Immature natural killer cell (primary cell): ENCODE measurements at regions not wholly inside any gene's neighbourhood (a gene's known extent, or its start where the extent isn't known, plus 50 kb on each side); places are given as distances from the start of the nearest gene placed in this dataset.

Source experiments
- DNase-seq, 3 donors: peaks; one replicate each; pipeline ENCODE4 v3.0.0; 2022; ENCODE audit warnings: mixed read lengths in 1 of 3
- H3K27ac Mint-ChIP-seq, 6 donors: one replicate each; pipeline ENCODE4 v1.8.0; 2020; ENCODE audit warnings: mixed read lengths in 6 of 6, mild to moderate bottlenecking in 5 of 6, inconsistent platforms in 4 of 6, moderate library complexity in 3 of 6
- H3K27me3 Mint-ChIP-seq, 3 donors: one replicate each; pipeline ENCODE4 v1.8.0; 2020 to 2021; ENCODE audit warnings: low read depth in 3 of 3, mild to moderate bottlenecking in 3 of 3, mixed read lengths in 3 of 3, moderate library complexity in 3 of 3, inconsistent platforms in 1 of 3
- H3K36me3 Mint-ChIP-seq, 3 donors: one replicate each; pipeline ENCODE4 v1.8.0; 2020; ENCODE audit warnings: mixed read lengths in 3 of 3, inconsistent platforms in 2 of 3, mild to moderate bottlenecking in 2 of 3
- H3K4me1 Mint-ChIP-seq, 2 donors: one replicate each; pipeline ENCODE4 v1.8.0; 2020; ENCODE audit warnings: inconsistent platforms in 2 of 2, mild to moderate bottlenecking in 2 of 2, mixed read lengths in 2 of 2, moderate library complexity in 1 of 2
- H3K4me3 Mint-ChIP-seq, 5 donors: one replicate each; pipeline ENCODE4 v1.8.0; 2020; ENCODE audit warnings: mild to moderate bottlenecking in 5 of 5, mixed read lengths in 5 of 5, inconsistent platforms in 3 of 5, moderate library complexity in 3 of 5
- H3K9me3 Mint-ChIP-seq, 6 donors: one replicate each; pipeline ENCODE4 v1.8.0; 2020; ENCODE audit warnings: mild to moderate bottlenecking in 6 of 6, mixed read lengths in 6 of 6, inconsistent platforms in 4 of 6, moderate library complexity in 3 of 6

- Mint-ChIP-seq H3K27ac (no peak overlapping the region), H3K4me3 (no peak overlapping the region), H3K4me1 (no peaks in the 10 kb centered on the region), H3K36me3 (no peaks in the 10 kb centered on the region), H3K9me3 (peaks cover 4 to 24% (median 9%) of the 10 kb centered on the region in 6 donors), H3K27me3 (peaks cover 0 to 6% (median 0%) of the 10 kb centered on the region in 3 donors)
- DNase-seq: no peak
These were observed 545.3 kb upstream of the PCDH20 start for GRCh38 chr13:61960981-61961380.

DNA sequence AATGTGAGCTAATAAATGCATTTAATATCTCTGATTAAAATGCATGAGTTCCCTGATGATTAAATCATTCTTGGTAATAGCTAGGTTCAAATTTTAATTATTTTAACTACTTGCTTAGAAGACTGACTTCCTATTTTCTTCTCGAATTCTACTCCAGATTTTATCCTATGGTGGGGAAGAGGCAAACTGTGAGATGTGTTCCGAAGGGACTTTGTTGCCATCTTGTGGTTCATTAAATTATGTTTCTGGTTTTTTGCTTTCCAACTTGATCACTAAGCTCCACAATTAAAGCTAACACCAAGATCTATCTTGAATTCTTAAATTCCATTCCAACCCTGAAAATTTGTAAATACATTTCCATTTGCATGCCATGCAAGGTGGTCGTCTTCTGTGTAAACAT lies 538.4 kb upstream of the PCDH20 start:
- Mint-ChIP-seq H3K4me1 (no peaks in the 10 kb centered on the region), H3K9me3 (peaks cover 0 to 12% (median 7%) of the 10 kb centered on the region in 6 donors), H3K4me3 (no peak overlapping the region), H3K27me3 (peaks cover 0 to 2% (median 0%) of the 10 kb centered on the region in 3 donors), H3K36me3 (no peaks in the 10 kb centered on the region), H3K27ac (no peak overlapping the region)
- no peak for DNase-seq

GRCh38 chr13:61950828-61951227 lies 535.2 kb upstream of the PCDH20 start:
- DNase-seq: no peak
- peaks cover 2 to 17% (median 6%) of the 10 kb centered on the region in 6 donors for H3K9me3 Mint-ChIP-seq
- no peaks in the 10 kb centered on the region for H3K27me3 Mint-ChIP-seq
- H3K27ac Mint-ChIP-seq: no peak overlapping the region
- no peaks in the 10 kb centered on the region for H3K4me1 Mint-ChIP-seq
- no peaks in the 10 kb centered on the region for H3K36me3 Mint-ChIP-seq
- H3K4me3 Mint-ChIP-seq: no peak overlapping the region

GRCh38 chr13:61944329-61944929 lies 528.8 kb upstream of the PCDH20 start:
- H3K9me3 Mint-ChIP-seq: peaks cover 9 to 43% (median 20%) of the 10 kb centered on the region in 6 donors
- peaks cover 0 to 2% of the 10 kb centered on the region in 2 donors for H3K4me1 Mint-ChIP-seq
- no peak for DNase-seq
- peaks cover 0 to 5% (median 0%) of the 10 kb centered on the region in 3 donors for H3K27me3 Mint-ChIP-seq
- no peaks in the 10 kb centered on the region for H3K36me3 Mint-ChIP-seq
- H3K4me3 Mint-ChIP-seq: no peak overlapping the region
- no peak overlapping the region for H3K27ac Mint-ChIP-seq

DNA sequence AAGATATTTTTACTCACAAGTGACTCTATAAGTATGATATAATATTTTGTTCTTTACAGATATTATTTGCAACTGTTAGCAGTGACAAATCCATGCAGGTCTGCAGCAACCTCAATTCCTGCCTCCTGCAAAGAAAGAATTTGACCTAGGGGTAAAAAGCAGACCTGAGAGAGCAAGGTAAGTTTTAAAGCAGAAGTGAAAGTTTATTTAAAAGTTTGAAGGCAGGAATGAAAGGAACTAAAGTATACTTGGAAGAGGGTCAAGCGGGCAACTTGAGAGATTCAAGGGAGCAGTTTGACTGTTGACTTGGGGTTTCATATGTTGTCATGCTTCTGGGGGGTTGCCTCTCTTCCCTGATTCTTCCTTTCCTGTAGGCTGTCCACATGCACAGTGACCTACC lies 520.1 kb upstream of the PCDH20 start:
- Mint-ChIP-seq H3K36me3 (no peaks in the 10 kb centered on the region), H3K4me1 (no peaks in the 10 kb centered on the region), H3K4me3 (no peak overlapping the region), H3K27ac (no peak overlapping the region), H3K27me3 (peaks cover 0 to 1% (median 1%) of the 10 kb centered on the region in 3 donors), H3K9me3 (peaks cover 8 to 49% (median 18%) of the 10 kb centered on the region in 6 donors)
- DNase-seq: no peak

DNA sequence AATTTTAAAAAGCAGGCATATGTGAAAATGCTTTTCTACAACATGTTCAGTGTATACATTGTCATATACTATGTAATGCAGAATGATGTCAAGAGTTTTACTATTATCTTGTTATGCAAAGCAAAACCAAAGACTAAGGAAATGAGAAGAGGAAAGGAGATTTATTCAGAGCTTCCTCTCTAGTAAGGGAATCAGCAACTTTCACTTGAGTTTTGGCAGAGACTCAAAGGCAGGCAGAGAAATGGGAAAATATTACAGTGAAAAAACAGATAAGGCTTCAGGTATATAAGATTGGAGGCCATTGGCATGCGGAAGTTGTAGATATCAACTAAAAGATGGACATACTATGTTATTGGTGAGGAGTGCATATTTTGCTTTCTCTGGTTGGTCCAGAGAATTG lies 512.0 kb upstream of the PCDH20 start:
- H3K4me3 Mint-ChIP-seq: no peak overlapping the region
- no peak overlapping the region for H3K27ac Mint-ChIP-seq

DNA sequence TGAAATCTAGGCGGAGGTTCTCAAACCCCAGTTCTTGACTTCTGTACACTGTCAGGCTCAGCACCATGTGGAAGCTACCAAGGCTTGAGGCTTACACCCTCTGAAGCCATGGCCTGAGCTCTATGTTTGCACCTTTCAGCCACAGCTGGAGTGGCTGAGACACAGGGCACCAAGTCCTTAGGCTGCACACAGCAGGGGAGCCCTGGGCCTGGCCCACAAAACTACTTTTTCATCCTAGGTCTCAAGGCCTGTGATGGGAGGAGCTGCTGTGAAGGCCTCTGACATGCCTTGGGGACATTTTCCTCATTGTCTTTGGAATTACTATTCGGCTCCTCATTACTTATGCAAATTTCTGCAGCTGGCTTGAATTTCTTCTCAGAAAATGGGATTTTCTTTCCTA lies 503.2 kb upstream of the PCDH20 start:
- H3K27ac Mint-ChIP-seq: no peak overlapping the region
- H3K36me3 Mint-ChIP-seq: peaks cover 0 to 4% (median 0%) of the 10 kb centered on the region in 3 donors
- no peak overlapping the region for H3K4me3 Mint-ChIP-seq
- peaks cover 0 to 3% (median 2%) of the 10 kb centered on the region in 3 donors for H3K27me3 Mint-ChIP-seq
- no peaks in the 10 kb centered on the region for H3K4me1 Mint-ChIP-seq
- DNase-seq: no peak
- H3K9me3 Mint-ChIP-seq: peaks cover 11 to 64% (median 37%) of the 10 kb centered on the region in 6 donors

More for the DNA sequence above, 512.0 kb upstream of the PCDH20 start:
- peaks cover 0 to 5% (median 0%) of the 10 kb centered on the region in 3 donors for H3K27me3 Mint-ChIP-seq
- H3K36me3 Mint-ChIP-seq: no peaks in the 10 kb centered on the region
- no peaks in the 10 kb centered on the region for H3K4me1 Mint-ChIP-seq
- no peak for DNase-seq
- peaks cover 10 to 52% (median 31%) of the 10 kb centered on the region in 6 donors for H3K9me3 Mint-ChIP-seq

DNA sequence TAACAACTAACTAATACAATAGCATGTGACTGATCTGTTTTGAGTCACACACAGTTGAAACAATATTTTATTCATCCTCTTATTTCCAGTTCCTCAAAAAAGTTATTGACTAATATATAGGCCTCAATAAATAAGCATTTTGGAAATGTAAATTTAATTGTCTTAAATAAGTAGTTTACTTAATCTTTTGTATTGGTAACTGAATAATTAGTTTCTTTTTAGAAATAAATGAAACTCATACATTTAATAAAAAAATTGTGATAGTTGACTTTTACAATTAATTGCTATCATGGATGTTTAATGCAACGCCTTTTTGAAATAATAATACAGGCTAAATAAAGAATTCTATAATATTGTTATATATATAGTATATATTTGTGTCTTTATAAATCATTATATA lies 500.8 kb upstream of the PCDH20 start:
- Mint-ChIP-seq H3K4me3 (no peak overlapping the region), H3K9me3 (peaks cover 1 to 48% (median 23%) of the 10 kb centered on the region in 6 donors), H3K36me3 (peaks cover 0 to under 1% (median 0%) of the 10 kb centered on the region in 3 donors), H3K4me1 (no peaks in the 10 kb centered on the region), H3K27ac (no peak overlapping the region), H3K27me3 (peaks cover 0 to 2% (median 0%) of the 10 kb centered on the region in 3 donors)
- DNase-seq: no peak

- H3K4me3 Mint-ChIP-seq: no peak overlapping the region
- H3K27me3 Mint-ChIP-seq: no peaks in the 10 kb centered on the region
These were observed 497.5 kb upstream of the PCDH20 start for GRCh38 chr13:61913183-61913582.

DNA sequence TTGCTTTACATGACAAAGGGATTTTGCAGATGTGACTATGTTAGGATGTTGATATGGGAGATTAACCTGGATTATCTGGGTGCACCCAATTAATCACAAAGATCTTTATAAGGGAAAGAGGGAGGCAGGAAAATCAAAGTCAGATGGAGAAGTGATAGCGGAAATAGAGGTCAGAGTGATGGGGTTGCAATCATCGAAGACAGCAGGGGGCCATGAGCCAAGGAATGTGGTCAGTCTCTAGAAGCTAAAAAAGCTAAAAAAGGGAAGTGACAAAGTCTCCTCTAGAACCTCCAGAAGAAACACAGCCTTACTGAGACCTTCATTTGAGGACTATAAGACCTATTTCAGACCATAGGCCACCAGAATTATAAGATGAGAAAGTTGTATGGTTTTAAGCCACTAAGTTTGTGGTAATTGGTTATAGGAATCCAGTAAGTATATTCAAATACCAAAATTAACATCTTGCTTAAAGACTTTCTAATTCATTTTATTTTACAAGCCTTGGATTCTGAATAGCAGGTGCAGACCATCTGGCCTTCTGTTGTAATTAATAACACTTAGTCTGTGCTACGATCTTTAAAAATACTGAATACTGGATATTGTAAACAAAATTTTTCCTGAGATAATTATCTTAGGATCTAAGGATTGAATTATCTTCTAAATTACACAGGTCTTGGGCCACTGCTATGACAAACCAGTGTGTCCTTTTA lies 493.4 kb upstream of the PCDH20 start:
- H3K27me3 Mint-ChIP-seq: no peaks in the 10 kb centered on the region
- no peaks in the 10 kb centered on the region for H3K4me1 Mint-ChIP-seq
- H3K36me3 Mint-ChIP-seq: no peaks in the 10 kb centered on the region
- H3K4me3 Mint-ChIP-seq: no peak overlapping the region
- DNase-seq: no peak
- no peak overlapping the region for H3K27ac Mint-ChIP-seq
- H3K9me3 Mint-ChIP-seq: peaks cover 5 to 35% (median 12%) of the 10 kb centered on the region in 6 donors

More at GRCh38 chr13:61913183-61913582, 497.5 kb upstream of the PCDH20 start:
- no peaks in the 10 kb centered on the region for H3K36me3 Mint-ChIP-seq
- no peak for DNase-seq
- H3K4me1 Mint-ChIP-seq: no peaks in the 10 kb centered on the region
- no peak overlapping the region for H3K27ac Mint-ChIP-seq
- peaks cover 0 to 46% (median 15%) of the 10 kb centered on the region in 6 donors for H3K9me3 Mint-ChIP-seq

- H3K27ac Mint-ChIP-seq: no peak overlapping the region
- H3K4me1 Mint-ChIP-seq: no peaks in the 10 kb centered on the region
- no peak overlapping the region for H3K4me3 Mint-ChIP-seq
- DNase-seq: no peak
- H3K9me3 Mint-ChIP-seq: peaks cover 8 to 31% (median 20%) of the 10 kb centered on the region in 6 donors
- H3K36me3 Mint-ChIP-seq: no peaks in the 10 kb centered on the region
- no peaks in the 10 kb centered on the region for H3K27me3 Mint-ChIP-seq
These were observed 489.4 kb upstream of the PCDH20 start for GRCh38 chr13:61905054-61905453.

GRCh38 chr13:61901946-61902541 lies 486.4 kb upstream of the PCDH20 start:
- DNase-seq: no peak
- Mint-ChIP-seq H3K27ac (no peak overlapping the region), H3K36me3 (no peaks in the 10 kb centered on the region), H3K27me3 (no peaks in the 10 kb centered on the region), H3K4me3 (no peak overlapping the region), H3K9me3 (peaks cover 8 to 19% (median 12%) of the 10 kb centered on the region in 6 donors), H3K4me1 (no peaks in the 10 kb centered on the region)

- Mint-ChIP-seq H3K36me3 (no peaks in the 10 kb centered on the region), H3K4me3 (no peak overlapping the region), H3K27me3 (no peaks in the 10 kb centered on the region), H3K27ac (no peak overlapping the region), H3K4me1 (no peaks in the 10 kb centered on the region), H3K9me3 (peaks cover 4 to 22% (median 11%) of the 10 kb centered on the region in 6 donors)
- DNase-seq: no peak
These were observed 484.4 kb upstream of the PCDH20 start for GRCh38 chr13:61900033-61900432.

DNA sequence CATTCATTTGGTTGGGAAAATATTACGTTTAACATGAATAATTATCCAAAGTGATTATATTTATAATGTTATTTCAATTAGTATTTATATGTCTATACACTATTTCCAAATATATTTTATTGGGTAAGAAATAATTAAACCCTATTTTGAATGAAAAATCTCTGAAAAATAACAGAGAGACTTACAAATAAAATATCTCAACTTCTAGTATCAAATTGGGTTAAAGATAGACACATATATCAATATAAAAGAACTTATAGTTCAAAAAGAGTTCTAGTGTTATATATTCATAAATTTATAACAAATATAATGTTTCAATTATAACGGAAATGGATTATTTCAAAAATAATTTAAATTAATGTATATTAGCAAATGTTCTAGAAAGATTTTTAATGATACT lies 482.6 kb upstream of the PCDH20 start:
- Mint-ChIP-seq H3K27ac (no peak overlapping the region), H3K4me1 (no peaks in the 10 kb centered on the region), H3K4me3 (no peak overlapping the region), H3K36me3 (no peaks in the 10 kb centered on the region), H3K9me3 (peaks cover 4 to 30% (median 13%) of the 10 kb centered on the region in 6 donors), H3K27me3 (no peaks in the 10 kb centered on the region)
- no peak for DNase-seq
